Right lung (tissue), 2 donors: ENCODE measurements at regions not wholly inside any gene's neighbourhood (a gene's known extent, or its start where the extent isn't known, plus 50 kb on each side); places are given as distances from the start of the nearest gene placed in this dataset.
"Not testable (repeated sequence)": the region's sequence is repeated elsewhere in the genome, so short reads cannot be mapped to it uniquely, and the experiment has no call there.

Experiments used
- DNase-seq, 2 donors: peaks; one replicate each; pipeline ENCODE4 v3.0.0-alpha.2; 2013

DNA sequence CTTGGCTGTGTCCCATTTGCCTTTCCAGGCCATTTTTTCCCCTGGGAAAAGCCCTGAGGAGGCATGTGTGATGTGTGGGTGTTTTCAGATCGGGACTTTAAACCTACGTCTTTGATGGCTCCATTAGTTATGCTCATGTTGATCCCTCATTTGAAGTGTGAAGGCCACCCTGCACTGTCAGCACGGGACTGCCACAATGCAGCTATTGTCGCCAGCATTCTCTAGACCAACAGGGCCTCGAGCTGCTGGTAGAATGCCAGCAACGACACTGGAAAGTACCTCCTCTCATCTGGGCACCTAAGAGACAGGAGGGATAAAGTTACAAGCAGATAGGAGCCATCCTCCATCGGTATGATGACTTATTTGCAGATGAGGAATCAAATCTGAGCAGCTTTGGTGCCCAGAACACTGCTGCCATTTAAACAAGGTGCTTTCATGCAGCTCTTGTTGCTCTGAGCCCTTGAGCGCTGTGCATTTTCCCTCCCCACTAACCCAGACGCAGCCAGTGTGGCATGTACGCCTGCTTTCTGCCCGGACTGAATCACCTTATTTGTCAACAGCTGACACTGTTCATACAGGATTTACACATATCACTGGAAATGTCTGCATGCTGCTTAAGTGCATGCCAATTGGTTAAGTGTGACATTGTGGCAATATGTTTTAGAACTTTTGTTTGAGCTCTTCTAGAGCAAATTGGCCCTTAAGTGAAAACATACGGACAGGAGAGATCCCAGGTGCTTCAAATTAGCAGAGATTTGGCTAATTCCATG is 175.0 kb upstream of the PITRM1 start:
- DNase-seq = no peak

DNA sequence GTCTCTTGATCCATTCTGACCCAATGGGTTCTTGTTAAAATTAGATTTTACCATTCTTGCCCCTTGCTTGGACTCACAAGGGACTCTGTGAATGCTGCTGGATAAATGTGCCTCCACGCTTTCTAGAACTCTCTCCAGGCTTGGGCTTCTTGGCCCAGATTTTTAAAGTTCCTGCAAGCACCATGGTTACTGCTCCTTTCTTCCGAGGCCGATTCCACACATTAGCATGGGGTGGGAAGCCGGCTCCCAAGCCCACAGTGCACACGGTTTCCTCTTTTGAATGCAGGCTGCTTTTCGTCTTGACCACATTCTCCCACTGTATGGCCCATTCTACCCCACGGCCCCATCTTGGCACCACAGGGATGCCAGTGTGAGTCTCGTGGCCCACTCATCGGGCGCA is 174.3 kb upstream of the PITRM1 start:
- DNase-seq = no peak

DNA sequence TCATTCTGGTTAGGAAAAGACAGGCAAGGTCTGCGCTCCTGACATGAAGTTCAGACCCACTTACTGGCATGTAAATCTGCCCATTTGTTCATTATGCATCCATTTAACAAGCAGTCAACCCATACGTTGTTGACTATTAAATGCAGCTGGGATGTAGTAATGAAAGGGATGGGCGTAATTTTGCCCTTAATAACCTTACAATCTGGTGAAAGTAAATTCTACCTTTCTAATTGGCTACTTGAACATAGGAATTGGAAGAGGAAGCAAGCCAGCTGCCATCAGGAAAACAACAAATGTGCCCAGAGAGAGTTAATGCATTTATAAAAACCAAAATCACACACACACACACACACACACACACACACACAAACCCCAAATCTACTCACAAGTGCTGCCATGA is 170.2 kb upstream of the PITRM1 start:
- DNase-seq = no peak

DNA sequence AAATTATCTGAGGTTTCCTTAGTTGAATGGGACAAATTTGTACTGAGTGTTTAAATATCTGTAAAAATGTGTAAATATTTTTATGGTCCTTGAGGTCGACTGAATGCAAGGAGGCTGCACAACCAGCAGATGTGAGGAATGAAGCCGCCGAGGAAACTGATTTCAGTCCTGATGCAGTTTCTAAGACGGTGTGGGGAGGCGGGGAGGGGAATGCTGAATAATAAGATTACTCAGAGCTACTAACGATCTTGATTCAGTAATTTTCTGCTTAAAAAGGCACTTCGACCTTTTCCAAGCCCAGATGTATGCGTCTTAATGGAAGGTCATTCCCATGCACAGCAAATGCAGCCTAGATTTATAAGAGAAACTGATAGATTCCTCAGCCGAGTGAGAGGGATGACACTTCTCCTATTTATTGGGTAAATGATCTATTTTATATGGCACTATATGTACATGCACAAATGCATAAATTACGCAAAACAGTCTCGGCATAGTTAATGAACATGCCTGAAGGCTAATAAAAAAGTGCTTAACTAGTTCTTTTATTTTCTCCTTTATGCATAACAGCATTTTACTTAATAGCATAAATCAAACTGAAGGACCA is 167.6 kb upstream of the PITRM1 start:
- no peak for DNase-seq

DNA sequence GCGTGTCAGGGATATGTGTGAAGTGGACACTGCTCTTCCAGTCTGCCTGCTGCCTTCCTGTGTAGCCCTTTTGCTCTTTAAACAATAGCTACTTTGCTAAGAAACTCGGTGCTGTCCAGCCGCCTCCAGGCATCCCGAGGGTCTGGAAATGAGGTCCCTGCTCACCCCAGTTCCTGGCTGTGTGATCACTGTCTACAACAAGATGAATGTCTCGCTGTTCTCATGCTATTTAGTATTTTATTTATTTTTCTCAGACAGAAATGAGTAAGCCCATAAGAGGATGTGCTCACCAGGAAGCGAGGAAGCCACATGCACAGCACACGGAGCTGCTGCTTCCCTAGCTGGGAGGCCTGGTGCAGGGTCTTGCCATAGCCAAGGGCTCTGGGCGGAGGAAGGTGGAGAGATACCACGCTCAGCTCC is 167.0 kb upstream of the PITRM1 start:
- DNase-seq = no peak

GRCh38 chr10:3339121-3339520 is 166.5 kb upstream of the PITRM1 start:
- DNase-seq = no peak

DNA sequence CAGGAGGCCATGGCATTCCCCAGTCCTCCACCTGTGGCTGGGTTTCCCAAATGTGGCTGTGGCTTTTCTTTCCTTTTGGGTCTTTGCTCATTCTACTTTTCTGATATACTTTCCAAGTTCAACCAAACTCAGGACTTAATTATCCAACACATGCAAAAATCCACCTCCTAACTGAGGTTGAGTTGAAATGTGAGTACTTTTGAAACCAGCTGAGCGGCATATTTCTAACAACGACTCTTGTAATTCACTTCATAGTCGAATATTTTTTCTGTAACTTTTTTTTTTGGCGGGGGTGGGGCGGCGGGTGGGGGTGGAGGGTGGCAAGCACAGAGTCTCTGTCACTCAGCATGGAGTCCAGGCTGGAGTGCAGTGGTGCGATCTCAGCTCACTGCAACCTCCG is 165.2 kb upstream of the PITRM1 start:
- no peak for DNase-seq

GRCh38 chr10:3336673-3337293 is 164.2 kb upstream of the PITRM1 start:
- DNase-seq = no peak

DNA sequence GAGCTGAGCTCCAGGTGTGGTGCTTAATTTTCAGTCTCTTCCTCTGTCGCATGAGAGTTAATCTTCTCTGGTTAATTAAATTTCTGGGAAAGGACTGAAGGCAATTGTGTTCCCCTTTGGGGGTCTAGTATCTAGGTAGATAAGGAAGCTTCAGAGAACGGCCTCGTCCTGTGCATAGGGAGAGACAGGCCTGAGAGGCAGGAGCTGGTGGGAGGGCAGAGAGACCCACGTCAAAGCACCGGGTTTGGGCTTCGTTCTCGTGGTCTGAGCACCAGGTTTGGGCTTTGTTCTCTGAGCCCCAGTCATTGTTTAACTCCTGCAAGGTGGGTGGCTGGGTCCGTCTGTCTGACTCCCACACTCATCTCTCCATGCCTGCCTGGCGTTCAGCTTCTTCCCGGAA is 160.8 kb upstream of the PITRM1 start:
- no peak for DNase-seq

DNA sequence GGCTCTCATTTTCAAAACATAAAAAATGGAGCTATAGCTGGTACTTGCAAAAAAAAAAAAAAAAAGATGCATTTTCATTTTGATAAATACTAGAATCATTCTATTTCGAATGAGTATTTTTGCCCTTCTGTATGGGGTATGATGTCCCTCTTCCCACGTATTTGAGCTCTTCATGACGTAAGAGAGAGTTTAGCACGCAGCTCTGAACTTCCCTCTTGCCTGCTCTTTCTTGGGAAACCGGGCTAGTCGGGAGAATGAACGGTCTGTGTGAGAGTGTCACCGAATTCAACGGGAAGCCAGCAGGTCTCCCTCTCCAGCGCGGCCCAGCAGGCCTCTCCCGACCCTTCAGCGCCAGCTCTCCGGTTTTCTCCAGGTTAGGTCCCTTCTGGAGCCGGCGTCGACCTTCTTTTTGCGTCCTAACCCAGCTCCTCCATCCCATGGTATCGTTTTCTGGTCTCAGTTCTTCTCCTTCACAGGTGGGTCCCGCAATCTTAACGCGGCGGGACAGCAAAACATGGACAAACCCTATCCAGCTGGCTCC is 159.2 kb upstream of the PITRM1 start:
- no peak for DNase-seq

GRCh38 chr10:3331187-3331586 is 158.6 kb upstream of the PITRM1 start:
- DNase-seq = no peak

GRCh38 chr10:3330663-3331062 is 158.1 kb upstream of the PITRM1 start:
- DNase-seq = no peak

GRCh38 chr10:3325954-3326750 is 153.6 kb upstream of the PITRM1 start:
- no peak for DNase-seq

GRCh38 chr10:3324612-3325038 is 152.0 kb upstream of the PITRM1 start:
- no peak for DNase-seq

DNA sequence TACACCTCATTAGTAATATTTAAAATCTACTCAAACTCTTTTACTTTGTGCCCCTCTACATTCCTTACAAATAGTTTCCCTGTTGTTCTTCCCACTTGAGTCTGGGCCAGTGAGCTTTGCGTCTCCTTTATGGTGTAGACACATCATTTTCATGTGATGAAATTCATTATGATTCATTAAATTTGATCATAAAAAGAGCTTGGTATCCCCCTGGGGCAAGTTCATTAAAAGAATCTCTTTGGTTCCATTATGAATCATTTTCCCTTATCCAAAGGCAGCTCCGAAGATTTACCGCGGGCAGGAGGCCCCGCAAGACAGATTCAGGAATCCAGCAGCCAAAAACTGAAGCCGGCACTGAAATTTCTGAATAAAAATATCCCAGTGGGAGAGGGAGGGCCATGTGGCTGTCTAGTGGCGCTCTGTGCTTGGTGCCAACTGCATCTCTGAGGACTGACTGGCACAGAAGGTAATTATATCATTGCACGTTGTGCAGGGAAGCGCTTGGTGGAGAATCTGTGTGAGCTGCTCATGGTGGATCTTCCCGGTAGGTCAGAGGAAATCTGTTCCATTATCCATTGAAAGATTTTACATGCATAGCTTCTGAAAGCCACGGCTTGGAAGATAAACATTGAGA is 151.4 kb upstream of the PITRM1 start:
- no peak for DNase-seq

GRCh38 chr10:3321123-3321522 is 148.5 kb upstream of the PITRM1 start:
- no peak for DNase-seq

GRCh38 chr10:3319811-3320226 is 147.2 kb upstream of the PITRM1 start:
- no peak for DNase-seq

DNA sequence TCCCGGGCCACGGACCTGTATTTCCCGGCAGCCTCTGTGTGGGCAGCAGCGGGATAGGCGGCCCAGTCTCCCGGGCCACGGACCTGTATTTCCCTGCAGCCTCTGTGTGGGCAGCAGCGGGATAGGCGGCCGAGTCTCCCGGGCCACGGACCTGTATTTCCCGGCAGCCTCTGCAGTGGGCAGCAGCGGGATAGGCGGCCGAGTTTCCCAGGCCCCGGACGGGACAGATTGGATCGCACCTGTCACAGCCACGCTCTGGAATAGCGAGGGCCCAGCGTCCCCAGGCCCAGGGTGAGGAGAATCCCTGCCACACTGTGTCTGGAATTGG is 145.9 kb upstream of the PITRM1 start:
- DNase-seq = not testable (repeated sequence)

DNA sequence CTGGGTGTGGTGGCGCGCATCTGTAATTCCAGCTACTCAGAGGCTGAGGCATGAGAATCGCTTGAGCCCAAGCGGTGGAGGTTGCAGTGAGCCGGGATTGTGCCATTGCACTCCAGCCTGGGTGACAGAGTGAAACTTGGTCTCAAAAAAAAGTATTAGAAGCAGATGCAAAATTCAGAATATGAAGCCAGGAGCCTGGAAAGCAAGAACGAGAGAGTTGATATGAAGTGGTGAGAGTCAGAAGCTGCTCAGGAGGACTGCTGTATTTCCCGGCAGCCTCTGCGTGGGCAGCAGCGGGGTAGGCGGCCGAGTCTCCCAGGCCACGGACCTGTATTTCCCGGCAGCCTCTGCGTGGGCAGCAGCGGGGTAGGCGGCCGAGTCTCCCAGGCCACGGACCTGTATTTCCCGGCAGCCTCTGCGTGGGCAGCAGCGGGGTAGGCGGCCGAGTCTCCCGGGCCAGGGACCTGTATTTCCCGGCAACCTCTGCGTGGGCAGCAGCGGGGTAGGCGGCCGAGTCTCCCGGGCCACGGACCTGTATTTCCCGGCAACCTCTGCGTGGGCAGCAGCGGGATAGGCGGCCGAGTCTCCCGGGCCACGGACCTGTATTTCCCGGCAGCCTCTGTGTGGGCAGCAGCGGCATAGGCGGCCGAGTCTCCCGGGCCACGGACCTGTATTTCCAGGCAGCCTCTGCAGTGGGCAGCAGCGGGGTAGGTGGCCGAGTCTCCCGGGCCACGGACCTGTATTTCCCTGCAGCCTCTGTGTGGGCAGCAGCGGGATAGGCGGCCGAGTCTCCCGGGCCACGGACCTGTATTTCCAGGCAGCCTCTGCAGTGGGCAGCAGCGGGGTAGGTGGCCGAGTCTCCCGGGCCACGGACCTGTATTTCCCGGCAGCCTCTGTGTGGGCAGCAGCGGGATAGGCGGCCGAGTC is 145.2 kb upstream of the PITRM1 start:
- not testable (repeated sequence) for DNase-seq

DNA sequence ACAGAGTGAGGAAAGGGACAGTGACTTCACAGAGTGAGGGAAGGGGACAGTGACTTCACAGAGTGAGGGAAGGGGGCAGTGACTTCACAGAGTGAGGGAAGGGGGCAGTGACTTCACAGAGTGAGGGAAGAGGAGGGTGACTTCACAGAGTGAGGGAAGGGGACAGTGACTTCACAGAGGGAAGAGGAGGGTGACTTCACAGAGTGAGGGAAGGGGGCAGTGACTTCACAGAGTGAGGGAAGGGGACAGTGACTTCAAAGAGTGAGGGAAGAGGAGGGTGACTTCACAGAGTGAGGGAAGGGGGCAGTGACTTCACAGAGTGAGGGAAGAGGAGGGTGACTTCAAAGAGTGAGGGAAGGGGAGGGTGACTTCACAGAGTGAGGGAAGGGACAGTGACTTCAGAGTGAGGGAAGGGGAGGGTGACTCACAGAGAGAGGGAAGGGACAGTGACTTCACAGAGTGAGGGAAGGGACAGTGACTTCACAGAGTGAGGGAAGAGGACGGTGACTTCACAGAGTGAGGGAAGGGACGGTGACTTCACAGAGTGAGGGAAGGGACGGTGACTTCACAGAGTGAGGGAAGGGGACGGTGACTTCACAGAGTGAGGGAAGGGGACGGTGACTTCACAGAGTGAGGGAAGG is 142.0 kb upstream of the PITRM1 start:
- DNase-seq = not testable (repeated sequence)
